DND-41 (cell line): ENCODE measurements at regions not wholly inside any gene's neighbourhood (a gene's known extent, or its start where the extent isn't known, plus 50 kb on each side); places are given as distances from the start of the nearest gene placed in this dataset.

ENCODE experiments used
- EZH2 ChIP-seq: IDR thresholded peaks from 3 replicates; pipeline ENCODE4 v1.6.1; 2012; ENCODE audit warnings: borderline replicate concordance, low read depth, mild to moderate bottlenecking, moderate library complexity, low read length, inconsistent platforms; ENCODE audit not compliant: severe bottlenecking
- TF ChIP-seq, protein P1 (sequence below): IDR thresholded peaks from 2 replicates; pipeline ENCODE4 v1.5.1; 2012; ENCODE audit warnings: borderline replicate concordance, low read length, moderate library complexity, mild to moderate bottlenecking; ENCODE audit not compliant: poor library complexity, severe bottlenecking; ENCODE audit errors: extremely low read depth

DNA sequence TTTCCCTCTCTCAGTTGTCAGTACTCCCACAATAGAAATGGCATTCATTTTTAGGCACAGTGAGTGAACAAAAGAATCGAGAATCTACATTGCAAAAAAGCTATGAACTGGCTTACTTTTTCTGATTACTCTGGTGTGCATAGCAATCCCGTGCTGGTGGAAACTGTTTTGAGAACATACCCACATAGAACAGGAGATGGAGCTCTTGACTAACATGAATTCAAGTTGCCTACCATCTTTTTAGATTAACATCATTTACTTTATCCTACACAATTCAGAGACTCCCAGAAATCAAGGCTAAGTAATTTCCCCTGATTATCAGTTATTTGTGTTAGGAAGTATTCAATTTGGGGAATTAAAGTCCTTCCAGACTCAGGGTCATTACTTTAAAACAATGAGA is 326.6 kb downstream of the ARPP21 start:
- TF ChIP-seq, protein P1, sequence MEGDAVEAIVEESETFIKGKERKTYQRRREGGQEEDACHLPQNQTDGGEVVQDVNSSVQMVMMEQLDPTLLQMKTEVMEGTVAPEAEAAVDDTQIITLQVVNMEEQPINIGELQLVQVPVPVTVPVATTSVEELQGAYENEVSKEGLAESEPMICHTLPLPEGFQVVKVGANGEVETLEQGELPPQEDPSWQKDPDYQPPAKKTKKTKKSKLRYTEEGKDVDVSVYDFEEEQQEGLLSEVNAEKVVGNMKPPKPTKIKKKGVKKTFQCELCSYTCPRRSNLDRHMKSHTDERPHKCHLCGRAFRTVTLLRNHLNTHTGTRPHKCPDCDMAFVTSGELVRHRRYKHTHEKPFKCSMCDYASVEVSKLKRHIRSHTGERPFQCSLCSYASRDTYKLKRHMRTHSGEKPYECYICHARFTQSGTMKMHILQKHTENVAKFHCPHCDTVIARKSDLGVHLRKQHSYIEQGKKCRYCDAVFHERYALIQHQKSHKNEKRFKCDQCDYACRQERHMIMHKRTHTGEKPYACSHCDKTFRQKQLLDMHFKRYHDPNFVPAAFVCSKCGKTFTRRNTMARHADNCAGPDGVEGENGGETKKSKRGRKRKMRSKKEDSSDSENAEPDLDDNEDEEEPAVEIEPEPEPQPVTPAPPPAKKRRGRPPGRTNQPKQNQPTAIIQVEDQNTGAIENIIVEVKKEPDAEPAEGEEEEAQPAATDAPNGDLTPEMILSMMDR: peak; percentile 71
- TF ChIP-seq EZH2: no peak
